Keratinocyte (primary cell): ENCODE measurements at regions not wholly inside any gene's neighbourhood (a gene's known extent, or its start where the extent isn't known, plus 50 kb on each side); places are given as distances from the start of the nearest gene placed in this dataset.

Source experiments
- EZH2 ChIP-seq: IDR thresholded peaks from one replicate; pipeline ENCODE4 v1.6.1; 2012; ENCODE audit warnings: inconsistent platforms, mild to moderate bottlenecking, low read length, moderate library complexity
- TF ChIP-seq, protein P1 (sequence below), 3 experiments: IDR thresholded peaks in 1 of 3; conservative IDR thresholded peaks in 1 of 3; optimal IDR thresholded peaks in 1 of 3; 2 replicates in 2 of 3; 3 replicates in 1 of 3; pipeline versions ENCODE3 to v1.5.1; 2011; ENCODE audit warnings: low read length in 3 of 3, mild to moderate bottlenecking in 3 of 3, moderate library complexity in 2 of 3, control low read depth in 1 of 3, inconsistent platforms in 1 of 3; ENCODE audit not compliant: insufficient read depth in 2 of 3; ENCODE audit errors: extremely low read depth in 1 of 3

DNA sequence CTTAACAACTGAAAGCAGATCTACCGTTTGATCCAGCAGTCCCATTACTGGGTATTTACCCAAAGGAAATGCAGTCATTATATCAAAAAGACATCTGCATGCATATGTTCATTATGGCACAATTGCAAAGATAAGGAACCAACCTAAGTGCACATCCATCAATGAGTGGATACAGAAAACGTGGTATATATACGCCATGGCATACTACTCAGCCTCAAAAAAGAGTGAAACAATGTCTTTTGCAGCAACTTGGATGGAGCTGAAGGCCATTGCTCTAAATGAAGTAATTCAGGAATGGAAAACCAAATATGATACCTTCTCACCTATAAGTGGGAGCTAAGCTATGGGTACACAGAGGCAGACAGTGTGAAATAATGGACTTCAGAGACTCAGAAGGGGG, 169.3 kb downstream of the ZBTB18 start:
- TF ChIP-seq, protein P1, sequence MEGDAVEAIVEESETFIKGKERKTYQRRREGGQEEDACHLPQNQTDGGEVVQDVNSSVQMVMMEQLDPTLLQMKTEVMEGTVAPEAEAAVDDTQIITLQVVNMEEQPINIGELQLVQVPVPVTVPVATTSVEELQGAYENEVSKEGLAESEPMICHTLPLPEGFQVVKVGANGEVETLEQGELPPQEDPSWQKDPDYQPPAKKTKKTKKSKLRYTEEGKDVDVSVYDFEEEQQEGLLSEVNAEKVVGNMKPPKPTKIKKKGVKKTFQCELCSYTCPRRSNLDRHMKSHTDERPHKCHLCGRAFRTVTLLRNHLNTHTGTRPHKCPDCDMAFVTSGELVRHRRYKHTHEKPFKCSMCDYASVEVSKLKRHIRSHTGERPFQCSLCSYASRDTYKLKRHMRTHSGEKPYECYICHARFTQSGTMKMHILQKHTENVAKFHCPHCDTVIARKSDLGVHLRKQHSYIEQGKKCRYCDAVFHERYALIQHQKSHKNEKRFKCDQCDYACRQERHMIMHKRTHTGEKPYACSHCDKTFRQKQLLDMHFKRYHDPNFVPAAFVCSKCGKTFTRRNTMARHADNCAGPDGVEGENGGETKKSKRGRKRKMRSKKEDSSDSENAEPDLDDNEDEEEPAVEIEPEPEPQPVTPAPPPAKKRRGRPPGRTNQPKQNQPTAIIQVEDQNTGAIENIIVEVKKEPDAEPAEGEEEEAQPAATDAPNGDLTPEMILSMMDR (optimal IDR thresholded peaks at IDR 0.05 in 1 of 3, IDR thresholded peaks at IDR 0.05 in 1 of 3, conservative IDR thresholded peaks at IDR 0.05 in 1 of 3; ENCODE audit: extremely low read depth in 1 of 3, insufficient read depth in 2 of 3, low read length in 3 of 3) = no peak
- TF ChIP-seq EZH2 = no peak
